Mesendoderm (in vitro differentiated cells): ENCODE measurements at regions not wholly inside any gene's neighbourhood (a gene's known extent, or its start where the extent isn't known, plus 50 kb on each side); places are given as distances from the start of the nearest gene placed in this dataset.
A peak's percentile ranks its signal among the peaks of the same experiment; 100 is the strongest.

ENCODE experiments used
- DNase-seq: peaks from one replicate; pipeline ENCODE4 v3.0.0; 2013
- H2AK5ac ChIP-seq: 2 replicates; pipeline ENCODE4 v1.6.1; 2013; ENCODE audit warnings: low read length, inconsistent platforms
- H2BK120ac ChIP-seq: 2 replicates; pipeline ENCODE4 v1.6.1; 2013; ENCODE audit warnings: low read depth, mild to moderate bottlenecking, low read length, moderate library complexity, mixed read lengths
- H2BK15ac ChIP-seq: replicated peaks from 2 replicates; pipeline ENCODE4 v1.6.1; 2013; ENCODE audit warnings: low read depth, mild to moderate bottlenecking, moderate library complexity
- H2BK5ac ChIP-seq: 2 replicates; pipeline ENCODE4 v1.6.1; 2013; ENCODE audit warnings: low read length, inconsistent platforms
- H3K18ac ChIP-seq: 2 replicates; pipeline ENCODE4 v1.6.1; 2013; ENCODE audit warnings: mild to moderate bottlenecking, low read length, mixed read lengths
- H3K23ac ChIP-seq: one replicate; pipeline ENCODE4 v1.6.1; 2013; ENCODE audit warnings: low read length
- H3K27ac ChIP-seq: 2 replicates; pipeline ENCODE4 v1.5.1; 2013; ENCODE audit warnings: low read depth, mild to moderate bottlenecking, inconsistent platforms, low read length, moderate library complexity
- H3K27me3 ChIP-seq: 2 replicates; pipeline ENCODE4 v1.6.1; 2013; ENCODE audit warnings: low read length, control low read depth, mild to moderate bottlenecking, inconsistent platforms; ENCODE audit not compliant: insufficient read depth, poor library complexity
- H3K36me3 ChIP-seq: 2 replicates; pipeline ENCODE4 v1.6.1; 2013; ENCODE audit warnings: low read length, inconsistent platforms; ENCODE audit not compliant: control insufficient read depth, insufficient read depth
- H3K4ac ChIP-seq: one replicate; pipeline ENCODE4 v1.6.1; 2013; ENCODE audit warnings: low read depth, mild to moderate bottlenecking, low read length, moderate library complexity
- H3K4me1 ChIP-seq: 2 replicates; pipeline ENCODE4 v1.6.1; 2013; ENCODE audit warnings: low read depth, low read length, inconsistent platforms; ENCODE audit not compliant: control insufficient read depth
- H3K4me2 ChIP-seq: 2 replicates; pipeline ENCODE4 v1.6.1; 2013; ENCODE audit warnings: low read length
- H3K4me3 ChIP-seq: 2 replicates; pipeline ENCODE4 v1.5.1; 2013; ENCODE audit warnings: mild to moderate bottlenecking, low read length
- H3K56ac ChIP-seq: one replicate; pipeline ENCODE4 v1.6.1; 2013; ENCODE audit warnings: low read length
- H3K79me1 ChIP-seq: 2 replicates; pipeline ENCODE4 v1.6.1; 2013; ENCODE audit warnings: low read length, inconsistent platforms
- H3K79me2 ChIP-seq: 2 replicates; pipeline ENCODE4 v1.6.1; 2013; ENCODE audit warnings: mild to moderate bottlenecking, low read length; ENCODE audit not compliant: control insufficient read depth, insufficient read depth
- H3K9ac ChIP-seq: 2 replicates; pipeline ENCODE4 v1.6.1; 2013; ENCODE audit warnings: low read length, inconsistent platforms
- H4K5ac ChIP-seq: one replicate; pipeline ENCODE4 v1.6.1; 2013; ENCODE audit warnings: low read length
- H4K8ac ChIP-seq: one replicate; pipeline ENCODE4 v1.6.1; 2013; ENCODE audit warnings: low read depth, mild to moderate bottlenecking, control low read depth, low read length, moderate library complexity
- WGBS: extraction: QIAGEN DNeasy Blood & Tissue Kit; methylation state at CpG from one replicate; pipeline ENCODE4 v1.1.7; 2013; ENCODE audit warnings: low lambda C conversion rate, missing lambda C conversion rate; ENCODE audit not compliant: insufficient coverage; ENCODE audit errors: extremely low coverage; 5-methylcytosine and 5-hydroxymethylcytosine counted together

DNA sequence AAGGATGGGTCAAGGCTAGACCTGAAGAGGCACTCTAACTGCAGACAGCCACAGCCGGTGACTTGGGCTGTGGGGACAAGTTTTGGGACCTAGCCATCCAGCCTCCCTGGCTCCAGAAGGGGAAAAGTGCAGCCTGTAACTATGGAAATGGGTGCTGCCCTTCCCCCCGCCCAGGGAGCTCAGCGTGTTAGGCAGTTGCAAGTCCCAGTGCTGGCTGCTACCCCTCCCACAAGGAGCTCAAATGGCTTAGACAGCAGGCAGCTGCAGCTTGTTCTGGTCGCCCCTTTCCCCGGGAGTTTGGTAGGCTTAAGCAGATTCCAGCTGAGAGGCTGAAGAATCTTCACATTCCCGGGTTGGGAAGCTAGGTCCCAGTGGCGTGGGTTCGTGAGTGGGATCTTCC is 162.6 kb downstream of the FAM83B start:
- Histone ChIP-seq H2BK5ac (no peak overlapping the region), H3K79me2 (no peaks in the 10 kb centered on the region), H3K36me3 (no peaks in the 10 kb centered on the region), H3K23ac (no peak overlapping the region), H3K56ac (no peak overlapping the region), H3K27me3 (no peaks in the 10 kb centered on the region), H3K27ac (no peak overlapping the region), H3K4ac (no peak overlapping the region), H3K18ac (no peak overlapping the region), H4K5ac (no peak overlapping the region), H3K79me1 (no peaks in the 10 kb centered on the region), H3K4me2 (no peak overlapping the region), H2AK5ac (no peak overlapping the region), H4K8ac (no peak overlapping the region), H2BK120ac (no peak overlapping the region), H3K4me1 (no peaks in the 10 kb centered on the region), H3K4me3 (no peak overlapping the region), H2BK15ac (no peak overlapping the region), H3K9ac (no peak overlapping the region)
- no CpG with 5 or more reads among the region's 8 CpGs for WGBS
- DNase-seq = peak; percentile 29

DNA sequence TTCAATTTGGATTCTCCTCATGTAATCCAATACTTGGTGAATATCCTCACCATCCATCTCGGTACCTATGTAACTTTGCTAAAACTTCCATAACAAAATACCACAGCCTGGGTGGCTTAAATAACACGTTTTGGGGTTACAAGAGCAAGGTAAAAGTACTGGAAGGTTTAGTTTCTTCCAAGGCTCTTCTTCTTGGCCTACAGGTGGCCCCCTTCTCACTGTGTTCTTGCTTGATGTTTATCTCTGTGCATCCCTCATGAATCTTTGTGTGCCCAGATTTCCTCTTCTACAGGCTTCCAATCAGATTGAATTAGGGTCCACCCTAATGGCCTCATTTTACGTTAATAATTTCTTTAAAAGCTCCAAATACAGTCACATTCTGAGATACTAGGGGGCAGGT is 163.3 kb upstream of the HCRTR2 start:
- Histone ChIP-seq H3K4me3 (no peak overlapping the region), H3K79me2 (no peaks in the 10 kb centered on the region), H3K18ac (no peak overlapping the region), H2BK15ac (no peak overlapping the region), H3K4ac (no peak overlapping the region), H2AK5ac (no peak overlapping the region), H2BK5ac (no peak overlapping the region), H3K4me1 (no peaks in the 10 kb centered on the region), H4K8ac (no peak overlapping the region), H3K4me2 (no peak overlapping the region), H3K27ac (no peak overlapping the region), H3K56ac (no peak overlapping the region), H4K5ac (no peak overlapping the region), H2BK120ac (no peak overlapping the region), H3K36me3 (no peaks in the 10 kb centered on the region), H3K27me3 (no peaks in the 10 kb centered on the region), H3K9ac (no peak overlapping the region), H3K79me1 (no peaks in the 10 kb centered on the region), H3K23ac (no peak overlapping the region)
- DNase-seq = peak; percentile 29
- no CpG with 5 or more reads among the region's 3 CpGs for WGBS

DNA sequence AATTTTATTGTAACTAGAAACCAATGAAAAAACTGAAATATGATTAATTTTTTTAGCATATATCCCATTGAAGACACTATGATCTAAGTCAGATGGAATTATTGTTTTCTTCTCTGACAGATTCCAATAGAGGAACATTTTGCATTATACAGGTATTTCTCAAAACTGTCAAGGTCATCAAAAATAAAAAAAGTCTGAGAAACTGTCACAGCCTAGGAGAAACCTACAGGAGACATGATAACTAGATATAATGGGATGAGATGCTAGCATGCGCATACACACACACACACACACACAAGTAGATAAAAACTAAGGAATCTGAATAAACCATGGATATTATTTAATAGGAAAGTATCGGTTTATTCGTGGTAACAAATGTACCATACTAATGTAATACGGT is 161.9 kb upstream of the HCRTR2 start:
- Histone ChIP-seq H2BK5ac (no peak overlapping the region), H3K23ac (no peak overlapping the region), H3K27ac (no peak overlapping the region), H4K5ac (no peak overlapping the region), H3K36me3 (no peaks in the 10 kb centered on the region), H3K79me1 (no peaks in the 10 kb centered on the region), H3K4me3 (no peak overlapping the region), H3K56ac (no peak overlapping the region), H4K8ac (no peak overlapping the region), H2BK15ac (no peak overlapping the region), H3K4me2 (no peak overlapping the region), H2BK120ac (no peak overlapping the region), H3K4me1 (no peaks in the 10 kb centered on the region), H3K18ac (no peak overlapping the region), H3K27me3 (no peaks in the 10 kb centered on the region), H3K9ac (no peak overlapping the region), H2AK5ac (no peak overlapping the region), H3K4ac (no peak overlapping the region), H3K79me2 (no peaks in the 10 kb centered on the region)
- WGBS = 100% methylated on average over 3 of the region's 4 CpGs
- no peak for DNase-seq

DNA sequence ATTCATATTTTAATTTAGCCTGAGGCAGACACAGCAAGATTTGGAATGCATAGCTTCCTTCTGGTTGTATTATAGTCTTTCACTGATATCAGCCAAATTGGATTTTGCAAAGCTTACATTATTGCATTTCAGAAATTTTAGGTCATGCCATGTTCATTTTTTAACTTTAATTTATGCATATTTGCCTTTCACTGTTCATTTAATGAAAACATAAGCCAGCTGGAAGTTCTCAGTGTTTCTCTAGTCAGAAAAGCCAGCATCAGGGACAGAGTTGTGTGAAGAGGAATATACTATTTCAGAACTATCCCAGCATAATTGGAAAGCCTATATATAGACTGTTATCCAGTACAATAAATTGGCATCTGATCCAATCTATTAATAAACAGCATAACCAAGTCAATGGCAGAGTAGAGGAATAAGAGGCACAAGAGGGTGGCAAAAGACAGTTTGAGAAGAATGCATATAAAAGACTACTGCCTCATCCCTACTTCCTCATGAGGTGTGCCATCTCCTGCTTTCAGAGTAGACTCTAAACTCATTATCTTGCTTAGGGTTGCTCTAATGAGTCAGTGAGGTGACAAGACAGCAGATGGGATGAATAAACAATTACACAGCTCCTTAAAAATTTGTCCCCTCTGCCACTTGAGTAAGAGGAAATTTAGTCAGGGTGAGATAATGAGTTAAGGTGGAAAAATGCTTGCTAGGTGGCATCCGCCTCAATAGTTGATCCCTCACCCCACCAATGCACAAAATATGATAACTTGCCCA is 159.8 kb upstream of the HCRTR2 start:
- no peaks in the 10 kb centered on the region for H3K4me1 ChIP-seq
- no peak overlapping the region for H2BK5ac ChIP-seq
- no peaks in the 10 kb centered on the region for H3K79me1 ChIP-seq
- H3K9ac ChIP-seq = no peak overlapping the region
- no peak overlapping the region for H3K4ac ChIP-seq
- no peak overlapping the region for H3K27ac ChIP-seq
- no peak overlapping the region for H4K8ac ChIP-seq
- H3K79me2 ChIP-seq = no peaks in the 10 kb centered on the region
- no peak overlapping the region for H3K56ac ChIP-seq
- H3K4me3 ChIP-seq = no peak overlapping the region
- WGBS = no CpG with 5 or more reads among the region's 1 CpG
- no peaks in the 10 kb centered on the region for H3K27me3 ChIP-seq
- H2BK120ac ChIP-seq = no peak overlapping the region
- no peak overlapping the region for H3K18ac ChIP-seq
- DNase-seq = peak; percentile 27
- H2AK5ac ChIP-seq = no peak overlapping the region
- H3K36me3 ChIP-seq = no peaks in the 10 kb centered on the region
- H3K23ac ChIP-seq = no peak overlapping the region
- no peak overlapping the region for H2BK15ac ChIP-seq
- H3K4me2 ChIP-seq = no peak overlapping the region
- H4K5ac ChIP-seq = no peak overlapping the region

DNA sequence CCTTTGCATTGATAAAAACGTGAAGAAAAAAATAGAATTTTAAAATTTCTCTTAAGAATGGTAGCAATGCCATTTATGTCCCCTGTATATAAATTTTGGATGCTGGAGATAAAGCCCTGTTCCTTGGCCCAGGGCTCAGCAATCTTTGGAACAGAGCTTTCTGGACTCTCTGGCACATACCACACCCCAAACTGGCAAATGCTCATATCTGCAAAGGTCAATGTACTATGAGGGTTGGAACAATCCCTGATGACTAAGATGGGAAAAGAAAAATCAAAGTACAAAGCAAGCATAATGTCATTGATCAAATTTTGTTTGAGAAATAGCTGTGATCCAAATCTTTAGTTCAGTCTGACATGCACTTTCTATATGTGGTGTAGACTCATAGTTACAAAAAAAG is 158.1 kb upstream of the HCRTR2 start:
- H3K56ac ChIP-seq = no peak overlapping the region
- H2AK5ac ChIP-seq = no peak overlapping the region
- no peaks in the 10 kb centered on the region for H3K4me1 ChIP-seq
- H4K8ac ChIP-seq = no peak overlapping the region
- no peak overlapping the region for H3K4me3 ChIP-seq
- H3K79me1 ChIP-seq = no peaks in the 10 kb centered on the region
- H3K36me3 ChIP-seq = no peaks in the 10 kb centered on the region
- H3K9ac ChIP-seq = no peak overlapping the region
- no peak overlapping the region for H2BK120ac ChIP-seq
- H3K79me2 ChIP-seq = no peaks in the 10 kb centered on the region
- H3K27ac ChIP-seq = no peak overlapping the region
- no peak overlapping the region for H4K5ac ChIP-seq
- no peaks in the 10 kb centered on the region for H3K27me3 ChIP-seq
- H3K4ac ChIP-seq = no peak overlapping the region
- DNase-seq = no peak
- WGBS = no CpG with 5 or more reads among the region's 1 CpG
- no peak overlapping the region for H3K4me2 ChIP-seq
- no peak overlapping the region for H2BK15ac ChIP-seq
- H2BK5ac ChIP-seq = no peak overlapping the region
- no peak overlapping the region for H3K18ac ChIP-seq
- H3K23ac ChIP-seq = no peak overlapping the region
